SK-N-SH (cell line): ENCODE measurements at regions not wholly inside any gene's neighbourhood (a gene's known extent, or its start where the extent isn't known, plus 50 kb on each side); places are given as distances from the start of the nearest gene placed in this dataset.

ENCODE experiments used
- CTCF ChIA-PET: fragments of 300-600, 350-600 bp; formaldehyde crosslinking; extraction: SDS; loops from one replicate; lab custom pipeline; 2021; lab: Yijun Ruan, JAX
- POLR2A ChIA-PET: fragments of 350-600 bp; sonication (Branson Sonifier 250); formaldehyde crosslinking; extraction: SDS; loops from one replicate; lab custom pipeline; 2020; ENCODE audit warnings: antibody characterized with exemption, inconsistent platforms; lab: Yijun Ruan, JAX
- DNase-seq: peaks from one replicate; pipeline ENCODE4 v3.0.0; 2012
- H2AFZ ChIP-seq: fragments of 200-600 bp; sonication (generic); 2 replicates; pipeline ENCODE4 v1.8.1; 2016; ENCODE audit warnings: antibody characterized with exemption, mild to moderate bottlenecking, low read depth
- H3F3A ChIP-seq: fragments of 200-600 bp; sonication (generic); replicated peaks from 2 replicates; pipeline ENCODE3; 2016; ENCODE audit warnings: antibody characterized with exemption, mild to moderate bottlenecking; ENCODE audit not compliant: insufficient read depth
- H3K27ac ChIP-seq, 2 experiments: fragments of 200-500 bp in 1 of 2; fragments of 200-600 bp in 1 of 2; sonication (Bioruptor generic) in 1 of 2; sonication (generic), shearing (Covaris generic) in 1 of 2; 2 replicates each; pipeline versions ENCODE4 v1.5.1 to v1.6.1; 2014 to 2016; ENCODE audit warnings: low read depth in 2 of 2, inconsistent platforms in 1 of 2, low read length in 1 of 2, mild to moderate bottlenecking in 1 of 2, mixed read lengths in 1 of 2
- H3K27me3 ChIP-seq: fragments of 200-600 bp; sonication (generic), shearing (Covaris generic); 2 replicates; pipeline ENCODE4 v1.6.1; 2016; ENCODE audit warnings: mixed run types; ENCODE audit not compliant: insufficient read depth
- H3K36me3 ChIP-seq, 2 experiments: fragments of 200-500 bp in 1 of 2; fragments of 200-600 bp in 1 of 2; sonication (Bioruptor generic) in 1 of 2; sonication (generic) in 1 of 2; replicated peaks in 1 of 2; 2 replicates each; pipeline versions ENCODE3 to v1.5.1; 2014 to 2016; ENCODE audit warnings: low read length in 1 of 2, mild to moderate bottlenecking in 1 of 2; ENCODE audit not compliant: insufficient read depth in 2 of 2, control insufficient read depth in 1 of 2
- H3K4me1 ChIP-seq, 2 experiments: fragments of 200-500 bp in 1 of 2; fragments of 200-600 bp in 1 of 2; sonication (Bioruptor generic) in 1 of 2; sonication (generic), shearing (Covaris generic) in 1 of 2; 2 replicates each; pipeline versions ENCODE4 v1.5.1 to v1.6.1; 2014 to 2016; ENCODE audit warnings: low read depth in 1 of 2, low read length in 1 of 2, mixed run types in 1 of 2; ENCODE audit not compliant: insufficient read depth in 2 of 2, control insufficient read depth in 1 of 2
- H3K4me2 ChIP-seq: fragments of 200-600 bp; sonication (generic), shearing (Covaris generic); 2 replicates; pipeline ENCODE4 v1.6.1; 2017; ENCODE audit warnings: mixed run types
- H3K4me3 ChIP-seq, 2 experiments: fragments of 200-500 bp in 1 of 2; fragments of 200-600 bp in 1 of 2; sonication (Bioruptor generic) in 1 of 2; sonication (generic), shearing (Covaris generic) in 1 of 2; 2 replicates each; pipeline versions ENCODE4 v1.5.1 to v1.8.1; 2014 to 2016; ENCODE audit warnings: low read depth in 2 of 2, inconsistent platforms in 1 of 2, low read length in 1 of 2, mild to moderate bottlenecking in 1 of 2, mixed read lengths in 1 of 2, moderate library complexity in 1 of 2
- H3K79me2 ChIP-seq: fragments of 200-600 bp; sonication (generic); 2 replicates; pipeline ENCODE4 v1.8.1; 2017; ENCODE audit warnings: mild to moderate bottlenecking; ENCODE audit not compliant: insufficient read depth
- H3K9ac ChIP-seq: fragments of 200-600 bp; sonication (generic); 2 replicates; pipeline ENCODE4 v1.6.1; 2017; ENCODE audit warnings: mixed run types
- H3K9me2 ChIP-seq: fragments of 200-600 bp; sonication (generic); 2 replicates; pipeline ENCODE4 v1.6.1; 2017; ENCODE audit warnings: mixed run types
- H3K9me3 ChIP-seq: fragments of 200-600 bp; sonication (generic); 2 replicates; pipeline ENCODE4 v1.6.1; 2017; ENCODE audit warnings: mixed run types, mild to moderate bottlenecking, moderate library complexity
- H4K20me1 ChIP-seq: fragments of 200-600 bp; sonication (generic); 2 replicates; pipeline ENCODE4 v1.6.1; 2017; ENCODE audit warnings: mild to moderate bottlenecking, mixed run types; ENCODE audit not compliant: insufficient read depth
- ELF1 ChIP-seq: IDR thresholded peaks from 2 replicates; pipeline ENCODE4 v1.4.0; 2012
- FOXJ3 ChIP-seq: sonication (generic); formaldehyde crosslinking; IDR thresholded peaks from 2 replicates; pipeline ENCODE4 v1.5.1; 2020; ENCODE audit warnings: mild to moderate bottlenecking, missing genetic modification reagents
- FOXM1 ChIP-seq: IDR thresholded peaks from 2 replicates; pipeline ENCODE4 v1.4.0; 2012; ENCODE audit warnings: low read depth, mild to moderate bottlenecking
- NFIC ChIP-seq: IDR thresholded peaks from 2 replicates; pipeline ENCODE4 v1.4.0; 2012; ENCODE audit warnings: borderline replicate concordance
- POLR2AphosphoS5 ChIP-seq: IDR thresholded peaks from 2 replicates; pipeline ENCODE4 v1.6.1; 2012; ENCODE audit warnings: low read depth, low read length
- RAD21 ChIP-seq: IDR thresholded peaks from 2 replicates; pipeline ENCODE4 v1.6.1; 2012; ENCODE audit warnings: mild to moderate bottlenecking, low read length
- RCOR1 ChIP-seq: fragments of 150-350 bp; IDR thresholded peaks from 2 replicates; pipeline ENCODE4 v1.6.1; 2017; ENCODE audit warnings: antibody characterized with exemption, low read length
- RFX5 ChIP-seq: IDR thresholded peaks from 2 replicates; pipeline ENCODE4 v1.6.1; 2012; ENCODE audit warnings: mild to moderate bottlenecking, improper control_type of control experiment, low read length
- RXRA ChIP-seq: IDR thresholded peaks from 2 replicates; pipeline ENCODE4 v1.4.0; 2012; ENCODE audit warnings: low read depth, mild to moderate bottlenecking, borderline replicate concordance
- SMC3 ChIP-seq: IDR thresholded peaks from 2 replicates; pipeline ENCODE4 v1.6.1; 2012; ENCODE audit warnings: low read depth, low read length, improper control_type of control experiment
- TEAD4 ChIP-seq: IDR thresholded peaks from 2 replicates; pipeline ENCODE4 v1.4.0; 2012; ENCODE audit warnings: mild to moderate bottlenecking, borderline replicate concordance; ENCODE audit not compliant: insufficient read depth
- WGBS: methylation state at CpG from one replicate; pipeline ENCODE4 v1.1.6; 2017; ENCODE audit warnings: low lambda C conversion rate; 5-methylcytosine and 5-hydroxymethylcytosine counted together
- TF ChIP-seq, protein P1 (sequence below): fragments of 200-600 bp; sonication (generic); IDR thresholded peaks from 2 replicates; pipeline ENCODE4 v1.6.1; 2017; ENCODE audit warnings: antibody characterized with exemption, mild to moderate bottlenecking, moderate library complexity
- TF ChIP-seq, protein P2 (sequence below): IDR thresholded peaks from 2 replicates; pipeline ENCODE4 v1.4.0; 2012; ENCODE audit warnings: low read depth, borderline replicate concordance
- TF ChIP-seq, protein P3 (sequence below): fragments of 150-350 bp; IDR thresholded peaks from 2 replicates; pipeline ENCODE4 v1.6.1; 2017; ENCODE audit warnings: antibody characterized with exemption, low read length, low read depth, borderline replicate concordance
- TF ChIP-seq, protein P4 (sequence below): fragments of 150-350 bp; IDR thresholded peaks from 2 replicates; pipeline ENCODE4 v1.6.1; 2016; ENCODE audit warnings: mild to moderate bottlenecking, low read depth, low read length
- TF ChIP-seq, protein P5 (sequence below): IDR thresholded peaks from 2 replicates; pipeline ENCODE4 v1.6.1; 2012; ENCODE audit warnings: mild to moderate bottlenecking, low read depth, low read length, moderate library complexity

DNA sequence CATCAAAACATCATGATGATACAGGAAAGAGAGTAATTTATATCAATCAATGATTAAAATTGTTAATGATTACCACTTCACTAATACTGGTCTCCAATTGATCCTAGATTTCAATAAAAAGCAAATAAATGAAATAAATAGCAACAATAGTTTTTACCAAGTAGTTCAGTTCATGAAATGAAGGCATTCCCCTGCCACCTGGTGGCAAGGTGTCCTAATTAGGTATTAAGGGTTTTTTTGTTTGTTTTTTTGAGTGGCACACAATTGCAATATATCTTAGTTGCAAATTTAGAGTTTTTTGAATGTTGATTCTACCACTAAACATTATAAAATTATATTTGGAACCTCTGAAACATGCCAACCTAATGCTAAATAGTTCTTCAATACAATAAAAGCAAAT, 157.4 kb upstream of the PDE5A start:
- H3F3A ChIP-seq = no peaks in the 10 kb centered on the region
- H3K9me2 ChIP-seq = no peaks in the 10 kb centered on the region
- no peak for DNase-seq
- H3K79me2 ChIP-seq = no peaks in the 10 kb centered on the region
- H2AFZ ChIP-seq = no peak overlapping the region
- no peaks in the 10 kb centered on the region for H4K20me1 ChIP-seq
- H3K36me3 ChIP-seq = no peaks in the 10 kb centered on the region
- ChIA-PET CTCF (no interaction called here), POLR2A (no interaction called here)
- H3K4me1 ChIP-seq = no peaks in the 10 kb centered on the region
- no peak overlapping the region for H3K4me3 ChIP-seq
- H3K9ac ChIP-seq = no peak overlapping the region
- no peaks in the 10 kb centered on the region for H3K27me3 ChIP-seq
- H3K4me2 ChIP-seq = no peak overlapping the region
- H3K9me3 ChIP-seq = no peaks in the 10 kb centered on the region; the same call in 1 of the 2 replicates
- TF ChIP-seq RAD21 (peak; percentile 54), FOXJ3 (CRISPR knock-in tag) (no peak), SMC3 (peak; percentile 43)
- TF ChIP-seq, protein P1, sequence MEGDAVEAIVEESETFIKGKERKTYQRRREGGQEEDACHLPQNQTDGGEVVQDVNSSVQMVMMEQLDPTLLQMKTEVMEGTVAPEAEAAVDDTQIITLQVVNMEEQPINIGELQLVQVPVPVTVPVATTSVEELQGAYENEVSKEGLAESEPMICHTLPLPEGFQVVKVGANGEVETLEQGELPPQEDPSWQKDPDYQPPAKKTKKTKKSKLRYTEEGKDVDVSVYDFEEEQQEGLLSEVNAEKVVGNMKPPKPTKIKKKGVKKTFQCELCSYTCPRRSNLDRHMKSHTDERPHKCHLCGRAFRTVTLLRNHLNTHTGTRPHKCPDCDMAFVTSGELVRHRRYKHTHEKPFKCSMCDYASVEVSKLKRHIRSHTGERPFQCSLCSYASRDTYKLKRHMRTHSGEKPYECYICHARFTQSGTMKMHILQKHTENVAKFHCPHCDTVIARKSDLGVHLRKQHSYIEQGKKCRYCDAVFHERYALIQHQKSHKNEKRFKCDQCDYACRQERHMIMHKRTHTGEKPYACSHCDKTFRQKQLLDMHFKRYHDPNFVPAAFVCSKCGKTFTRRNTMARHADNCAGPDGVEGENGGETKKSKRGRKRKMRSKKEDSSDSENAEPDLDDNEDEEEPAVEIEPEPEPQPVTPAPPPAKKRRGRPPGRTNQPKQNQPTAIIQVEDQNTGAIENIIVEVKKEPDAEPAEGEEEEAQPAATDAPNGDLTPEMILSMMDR = peak; percentile 46
- TF ChIP-seq, protein P2, sequence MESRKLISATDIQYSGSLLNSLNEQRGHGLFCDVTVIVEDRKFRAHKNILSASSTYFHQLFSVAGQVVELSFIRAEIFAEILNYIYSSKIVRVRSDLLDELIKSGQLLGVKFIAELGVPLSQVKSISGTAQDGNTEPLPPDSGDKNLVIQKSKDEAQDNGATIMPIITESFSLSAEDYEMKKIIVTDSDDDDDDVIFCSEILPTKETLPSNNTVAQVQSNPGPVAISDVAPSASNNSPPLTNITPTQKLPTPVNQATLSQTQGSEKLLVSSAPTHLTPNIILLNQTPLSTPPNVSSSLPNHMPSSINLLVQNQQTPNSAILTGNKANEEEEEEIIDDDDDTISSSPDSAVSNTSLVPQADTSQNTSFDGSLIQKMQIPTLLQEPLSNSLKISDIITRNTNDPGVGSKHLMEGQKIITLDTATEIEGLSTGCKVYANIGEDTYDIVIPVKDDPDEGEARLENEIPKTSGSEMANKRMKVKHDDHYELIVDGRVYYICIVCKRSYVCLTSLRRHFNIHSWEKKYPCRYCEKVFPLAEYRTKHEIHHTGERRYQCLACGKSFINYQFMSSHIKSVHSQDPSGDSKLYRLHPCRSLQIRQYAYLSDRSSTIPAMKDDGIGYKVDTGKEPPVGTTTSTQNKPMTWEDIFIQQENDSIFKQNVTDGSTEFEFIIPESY = no peak
- H3K27ac ChIP-seq = no peak overlapping the region

DNA sequence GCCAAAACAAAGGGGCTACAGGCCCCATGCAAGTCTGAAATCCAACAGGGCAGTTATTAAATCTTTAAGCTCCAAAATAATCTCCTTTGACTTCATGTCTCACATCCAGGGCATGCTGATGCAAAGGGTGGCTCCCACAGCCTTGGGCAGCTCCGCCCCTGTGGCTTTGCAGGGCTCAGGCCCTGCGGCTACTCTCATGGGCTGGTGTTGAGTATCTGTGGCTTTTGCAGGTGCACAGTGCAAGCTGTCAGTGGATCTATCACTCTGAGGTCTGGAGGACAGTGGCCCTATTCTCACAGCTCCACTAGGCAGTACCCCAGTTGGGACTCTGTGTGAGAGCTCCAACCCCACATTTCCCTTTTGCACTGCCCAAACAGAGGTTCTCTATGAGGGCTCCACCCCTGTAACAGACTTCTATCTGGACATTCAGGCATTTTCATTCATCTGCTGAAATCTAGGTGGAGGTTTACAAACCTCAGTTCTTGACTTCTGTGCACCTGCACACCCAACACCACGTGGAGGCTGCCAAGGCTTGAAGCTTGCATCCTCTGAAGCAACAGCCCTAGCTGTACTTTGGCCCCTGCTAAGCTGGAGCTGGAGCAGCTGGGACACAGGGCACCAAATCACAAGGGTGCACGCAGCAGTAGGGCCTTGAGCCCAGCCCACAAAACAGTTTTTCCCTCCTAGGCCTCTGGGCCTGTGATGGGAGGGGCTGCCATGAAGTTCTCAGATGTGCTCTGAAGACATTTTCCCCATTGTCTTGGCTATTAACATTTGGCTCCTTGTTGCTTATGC, 154.8 kb upstream of the PDE5A start:
- Histone ChIP-seq H3K9me2 (no peaks in the 10 kb centered on the region), H3K4me1 (peaks cover 0 to 2% of the 10 kb centered on the region in 2 experiments; a peak in 1 of 4 replicates), H3K79me2 (no peaks in the 10 kb centered on the region), H3K36me3 (no peaks in the 10 kb centered on the region), H3K4me2 (no peak overlapping the region), H3K27ac (no peak overlapping the region), H2AFZ (no peak overlapping the region), H3K4me3 (no peak overlapping the region), H4K20me1 (no peaks in the 10 kb centered on the region), H3F3A (no peaks in the 10 kb centered on the region), H3K9me3 (no peaks in the 10 kb centered on the region; the same call in 1 of the 2 replicates), H3K9ac (no peak overlapping the region), H3K27me3 (no peaks in the 10 kb centered on the region)
- 8% methylated on average over 2 of the region's 4 CpGs for WGBS
- CTCF ChIA-PET = interaction anchor here (2.2 kb wide), 1 partner anchor 155 kb away, joined by 7 read pairs; the partner anchor contains the start of gene PDE5A
- DNase-seq = no peak
- POLR2A ChIA-PET = no interaction called here
- TF ChIP-seq, protein P3, sequence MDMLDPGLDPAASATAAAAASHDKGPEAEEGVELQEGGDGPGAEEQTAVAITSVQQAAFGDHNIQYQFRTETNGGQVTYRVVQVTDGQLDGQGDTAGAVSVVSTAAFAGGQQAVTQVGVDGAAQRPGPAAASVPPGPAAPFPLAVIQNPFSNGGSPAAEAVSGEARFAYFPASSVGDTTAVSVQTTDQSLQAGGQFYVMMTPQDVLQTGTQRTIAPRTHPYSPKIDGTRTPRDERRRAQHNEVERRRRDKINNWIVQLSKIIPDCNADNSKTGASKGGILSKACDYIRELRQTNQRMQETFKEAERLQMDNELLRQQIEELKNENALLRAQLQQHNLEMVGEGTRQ = no peak
- TF ChIP-seq TEAD4 (no peak), RFX5 (no peak), NFIC (no peak), RCOR1 (no peak), ELF1 (no peak), POLR2AphosphoS5 (no peak), FOXM1 (no peak), SMC3 (no peak), RXRA (no peak)
- TF ChIP-seq, protein P4, sequence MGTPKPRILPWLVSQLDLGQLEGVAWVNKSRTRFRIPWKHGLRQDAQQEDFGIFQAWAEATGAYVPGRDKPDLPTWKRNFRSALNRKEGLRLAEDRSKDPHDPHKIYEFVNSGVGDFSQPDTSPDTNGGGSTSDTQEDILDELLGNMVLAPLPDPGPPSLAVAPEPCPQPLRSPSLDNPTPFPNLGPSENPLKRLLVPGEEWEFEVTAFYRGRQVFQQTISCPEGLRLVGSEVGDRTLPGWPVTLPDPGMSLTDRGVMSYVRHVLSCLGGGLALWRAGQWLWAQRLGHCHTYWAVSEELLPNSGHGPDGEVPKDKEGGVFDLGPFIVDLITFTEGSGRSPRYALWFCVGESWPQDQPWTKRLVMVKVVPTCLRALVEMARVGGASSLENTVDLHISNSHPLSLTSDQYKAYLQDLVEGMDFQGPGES = no peak
- TF ChIP-seq, protein P5, sequence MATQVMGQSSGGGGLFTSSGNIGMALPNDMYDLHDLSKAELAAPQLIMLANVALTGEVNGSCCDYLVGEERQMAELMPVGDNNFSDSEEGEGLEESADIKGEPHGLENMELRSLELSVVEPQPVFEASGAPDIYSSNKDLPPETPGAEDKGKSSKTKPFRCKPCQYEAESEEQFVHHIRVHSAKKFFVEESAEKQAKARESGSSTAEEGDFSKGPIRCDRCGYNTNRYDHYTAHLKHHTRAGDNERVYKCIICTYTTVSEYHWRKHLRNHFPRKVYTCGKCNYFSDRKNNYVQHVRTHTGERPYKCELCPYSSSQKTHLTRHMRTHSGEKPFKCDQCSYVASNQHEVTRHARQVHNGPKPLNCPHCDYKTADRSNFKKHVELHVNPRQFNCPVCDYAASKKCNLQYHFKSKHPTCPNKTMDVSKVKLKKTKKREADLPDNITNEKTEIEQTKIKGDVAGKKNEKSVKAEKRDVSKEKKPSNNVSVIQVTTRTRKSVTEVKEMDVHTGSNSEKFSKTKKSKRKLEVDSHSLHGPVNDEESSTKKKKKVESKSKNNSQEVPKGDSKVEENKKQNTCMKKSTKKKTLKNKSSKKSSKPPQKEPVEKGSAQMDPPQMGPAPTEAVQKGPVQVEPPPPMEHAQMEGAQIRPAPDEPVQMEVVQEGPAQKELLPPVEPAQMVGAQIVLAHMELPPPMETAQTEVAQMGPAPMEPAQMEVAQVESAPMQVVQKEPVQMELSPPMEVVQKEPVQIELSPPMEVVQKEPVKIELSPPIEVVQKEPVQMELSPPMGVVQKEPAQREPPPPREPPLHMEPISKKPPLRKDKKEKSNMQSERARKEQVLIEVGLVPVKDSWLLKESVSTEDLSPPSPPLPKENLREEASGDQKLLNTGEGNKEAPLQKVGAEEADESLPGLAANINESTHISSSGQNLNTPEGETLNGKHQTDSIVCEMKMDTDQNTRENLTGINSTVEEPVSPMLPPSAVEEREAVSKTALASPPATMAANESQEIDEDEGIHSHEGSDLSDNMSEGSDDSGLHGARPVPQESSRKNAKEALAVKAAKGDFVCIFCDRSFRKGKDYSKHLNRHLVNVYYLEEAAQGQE = no peak
